OCI-LY7 (cell line): ENCODE measurements at regions not wholly inside any gene's neighbourhood (a gene's known extent, or its start where the extent isn't known, plus 50 kb on each side); places are given as distances from the start of the nearest gene placed in this dataset.

Experiments used
- BruUV-seq: library from RNA; stranded (reverse); fragments of 400-500 nt; replicated peaks from 2 replicates; lab custom pipeline; 2021; lab: Mats Ljungman, UMichigan
- CTCF ChIA-PET: fragments of 300-600 bp; sonication (Branson Sonifier 250); formaldehyde crosslinking; loops from one replicate; lab custom pipeline; 2022; ENCODE audit warnings: antibody characterized with exemption; ENCODE audit not compliant: unreplicated experiment; lab: Charles Lee
- POLR2A ChIA-PET: fragments of 300-600 bp; sonication (Branson Sonifier 250); formaldehyde crosslinking; loops from one replicate; lab custom pipeline; 2022; ENCODE audit warnings: antibody characterized with exemption; lab: Charles Lee
- DNase-seq: peaks from one replicate; pipeline ENCODE4 v3.0.0-alpha.2; 2015; ENCODE audit warnings: low spot score
- H2AFZ ChIP-seq: fragments of 200-600 bp; sonication (generic), shearing (Covaris generic); 2 replicates; pipeline ENCODE4 v1.6.1; 2014; ENCODE audit warnings: mild to moderate bottlenecking, antibody characterized with exemption, low read length, moderate library complexity
- H3K27ac ChIP-seq: fragments of 200-600 bp; sonication (generic); 2 replicates; pipeline ENCODE4 v1.5.1; 2014; ENCODE audit warnings: mixed run types, low read depth, mild to moderate bottlenecking, moderate library complexity, low read length, inconsistent platforms; ENCODE audit not compliant: poor library complexity, severe bottlenecking
- H3K36me3 ChIP-seq: fragments of 200-600 bp; sonication (generic); 2 replicates; pipeline ENCODE4 v1.6.1; 2014; ENCODE audit warnings: mild to moderate bottlenecking, antibody characterized with exemption, low read length, moderate library complexity, mixed read lengths; ENCODE audit not compliant: insufficient read depth
- H3K4me1 ChIP-seq: fragments of 200-600 bp; sonication (generic); 2 replicates; pipeline ENCODE4 v1.5.1; 2014; ENCODE audit warnings: mild to moderate bottlenecking, low read length; ENCODE audit not compliant: insufficient read depth, poor library complexity, severe bottlenecking
- H3K4me2 ChIP-seq: fragments of 200-600 bp; sonication (generic); 2 replicates; pipeline ENCODE4 v1.6.1; 2014; ENCODE audit warnings: mild to moderate bottlenecking, low read length
- H3K4me3 ChIP-seq: fragments of 200-600 bp; sonication (generic); 2 replicates; pipeline ENCODE4 v1.5.1; 2014; ENCODE audit warnings: mild to moderate bottlenecking, low read depth, low read length; ENCODE audit not compliant: poor library complexity, severe bottlenecking
- H3K79me2 ChIP-seq: fragments of 200-600 bp; sonication (generic); 2 replicates; pipeline ENCODE4 v1.6.1; 2016; ENCODE audit warnings: low read depth, mild to moderate bottlenecking, low read length, moderate library complexity, mixed read lengths; ENCODE audit not compliant: insufficient read depth
- H3K9me2 ChIP-seq: fragments of 200-600 bp; sonication (generic); 2 replicates; pipeline ENCODE4 v1.6.1; 2016; ENCODE audit warnings: mild to moderate bottlenecking, low read length, mixed read lengths; ENCODE audit not compliant: insufficient read depth
- H3K9me3 ChIP-seq: fragments of 200-600 bp; sonication (generic); 2 replicates; pipeline ENCODE4 v1.6.1; 2014; ENCODE audit warnings: mild to moderate bottlenecking, mixed run types, low read length, mixed read lengths
- H4K20me1 ChIP-seq: fragments of 200-600 bp; sonication (generic); 2 replicates; pipeline ENCODE4 v1.6.1; 2014; ENCODE audit warnings: mild to moderate bottlenecking, antibody characterized with exemption, low read length, moderate library complexity, mixed read lengths; ENCODE audit not compliant: insufficient read depth
- CTCF ChIP-seq: fragments of 200-600 bp; sonication (generic); conservative IDR thresholded peaks from 2 replicates; pipeline ENCODE4 v1.5.1; 2014; ENCODE audit warnings: mild to moderate bottlenecking, antibody characterized with exemption, low read length, moderate library complexity, mixed read lengths
- EZH2phosphoT487 ChIP-seq: fragments of 200-600 bp; sonication (generic); IDR thresholded peaks from 2 replicates; pipeline ENCODE4 v1.6.1; 2018; ENCODE audit warnings: low read depth, borderline replicate concordance, mild to moderate bottlenecking, mixed run types, antibody characterized with exemption, low read length, moderate library complexity, mixed read lengths
- intact Hi-C: fragments of 100-400 bp; cut with micrococcal nuclease; formaldehyde crosslinking; loops from one replicate; pipeline ENCODE4 v1.10.0; 2022; ENCODE audit not compliant: unreplicated experiment

- no TSS peak for BruUV-seq
- CTCF ChIA-PET, result no interaction called here
These were observed 292.4 kb upstream of the FAT1 start for GRCh38 chr4:187016101-187016500.

GRCh38 chr4:187017147-187017546 lies 293.5 kb upstream of the FAT1 start:
- TF ChIP-seq EZH2phosphoT487 (no peak), CTCF (no peak)
- H3K79me2 ChIP-seq, result no peaks in the 10 kb centered on the region
- BruUV-seq, result no TSS peak
- no peaks in the 10 kb centered on the region for H3K9me2 ChIP-seq
- DNase-seq, result no peak
- H3K4me2 ChIP-seq, result no peak overlapping the region
- intact Hi-C loops, result no loop called here
- no peaks in the 10 kb centered on the region for H3K36me3 ChIP-seq
- H2AFZ ChIP-seq, result no peak overlapping the region
- H3K27ac ChIP-seq, result no peak overlapping the region
- no peaks in the 10 kb centered on the region for H3K9me3 ChIP-seq
- CTCF ChIA-PET, result no interaction called here
- no peak overlapping the region for H3K4me3 ChIP-seq
- H4K20me1 ChIP-seq, result no peaks in the 10 kb centered on the region
- no peaks in the 10 kb centered on the region for H3K4me1 ChIP-seq
- POLR2A ChIA-PET, result interaction anchor here (0.6 kb wide), 1 partner anchor 410 kb away, joined by 3 read pairs; no protein-coding TSS in a partner anchor

More at GRCh38 chr4:187016101-187016500, 292.4 kb upstream of the FAT1 start:
- POLR2A ChIA-PET, result no interaction called here
- Histone ChIP-seq H3K9me3 (no peaks in the 10 kb centered on the region), H3K79me2 (no peaks in the 10 kb centered on the region), H3K4me2 (no peak overlapping the region), H3K4me1 (no peaks in the 10 kb centered on the region), H3K36me3 (no peaks in the 10 kb centered on the region), H2AFZ (0 out of 2 replicates have a peak overlapping the region, but pooled peaks have one; percentile 20), H3K27ac (no peak overlapping the region), H3K9me2 (no peaks in the 10 kb centered on the region), H3K4me3 (no peak overlapping the region), H4K20me1 (no peaks in the 10 kb centered on the region)
- TF ChIP-seq CTCF, result no peak
- no peak for TF ChIP-seq EZH2phosphoT487
- intact Hi-C loops, result no loop called here
- DNase-seq, result no peak

GRCh38 chr4:187019896-187020295 lies 296.2 kb upstream of the FAT1 start:
- Histone ChIP-seq H3K9me2 (no peaks in the 10 kb centered on the region), H3K4me1 (no peaks in the 10 kb centered on the region), H3K79me2 (no peaks in the 10 kb centered on the region), H3K4me3 (no peak overlapping the region), H3K27ac (no peak overlapping the region), H4K20me1 (no peaks in the 10 kb centered on the region), H2AFZ (no peak overlapping the region; the same call in 1 of the 2 replicates), H3K4me2 (no peak overlapping the region), H3K36me3 (no peaks in the 10 kb centered on the region), H3K9me3 (no peaks in the 10 kb centered on the region)
- POLR2A ChIA-PET, result interaction anchor here (0.7 to 1.2 kb wide), 2 partner anchors 96 to 240 kb away, joined by 3 read pairs; no protein-coding TSS in a partner anchor
- CTCF ChIA-PET, result no interaction called here
- DNase-seq, result no peak
- no TSS peak for BruUV-seq
- intact Hi-C loops, result no loop called here
- no peak for TF ChIP-seq CTCF
- TF ChIP-seq EZH2phosphoT487, result no peak
